DOHH2 (cell line): ENCODE measurements at regions not wholly inside any gene's neighbourhood (a gene's known extent, or its start where the extent isn't known, plus 50 kb on each side); places are given as distances from the start of the nearest gene placed in this dataset.

Experiments
- CTCF ChIP-seq: fragments of 200-600 bp; sonication (generic); IDR thresholded peaks from one replicate; pipeline ENCODE4 v1.5.1; 2014; ENCODE audit warnings: antibody characterized with exemption, mild to moderate bottlenecking, low read depth, low read length; ENCODE audit not compliant: poor library complexity, severe bottlenecking
- EZH2phosphoT487 ChIP-seq: fragments of 200-600 bp; sonication (generic); IDR thresholded peaks from 2 replicates; pipeline ENCODE4 v1.6.1; 2017; ENCODE audit warnings: borderline replicate concordance, mild to moderate bottlenecking, antibody characterized with exemption, low read length, moderate library complexity, mixed read lengths

- no peak for TF ChIP-seq CTCF
- TF ChIP-seq EZH2phosphoT487: no peak
Observed at GRCh38 chr18:27713738-27714095, 463.2 kb downstream of the CDH2 start.
